ENCODE measurements at regions not wholly inside any gene's neighbourhood (a gene's known extent, or its start where the extent isn't known, plus 50 kb on each side); places are given as distances from the start of the nearest gene placed in this dataset.

- H3K9me3 ChIP-seq (ENCODE audit: control insufficient read depth, insufficient read depth, low read depth, low read length) = no peaks in the 10 kb centered on the region
- CTCF ChIA-PET = no interaction called here
- no peak for DNase-seq (ENCODE audit: low read depth, low spot score)
- TF ChIP-seq TCF7L2 (IDR thresholded peaks at IDR 0.05; ENCODE audit: low read depth, low read length) (no peak), SIN3A (IDR thresholded peaks at IDR 0.05; ENCODE audit: borderline replicate concordance, insufficient read depth, low read depth, low read length) (no peak), REST (IDR thresholded peaks at IDR 0.05; ENCODE audit: insufficient read depth in 1 of 2, low read depth in 2 of 2, low read length in 1 of 2) (no peak), CTCF (IDR thresholded peaks at IDR 0.05) (no peak), POLR2AphosphoS5 (IDR thresholded peaks at IDR 0.05; ENCODE audit: low read depth, low read length) (no peak)
- peak overlapping the region; percentile 81 for H3K27ac ChIP-seq (ENCODE audit: low read length)
- POLR2A ChIA-PET = no interaction called here
- no peak for ATAC-seq
- intact Hi-C loops (cut with micrococcal nuclease; ENCODE audit: unreplicated experiment) = no loop called here
- H3K36me3 ChIP-seq (ENCODE audit: control insufficient read depth, insufficient read depth, low read length) = no peaks in the 10 kb centered on the region
- BruUV-seq (replicated peaks) = no TSS peak
- H3K4me1 ChIP-seq (ENCODE audit: control insufficient read depth, insufficient read depth, low read length) = peaks cover 32% of the 10 kb centered on the region
- H3K4me3 ChIP-seq (ENCODE audit: low read depth in 2 of 2, low read length in 2 of 2) = no peak overlapping the region
- H3K27me3 ChIP-seq (ENCODE audit: control insufficient read depth, insufficient read depth, low read length) = no peaks in the 10 kb centered on the region
- in situ Hi-C loops (cut with HindIII; ENCODE audit: low pct_unique_long_range_greater_than_20kb, low sequenced_read_pairs) = no loop called here
These were observed 344.7 kb downstream of the CDC5L start for GRCh38 chr6:44732243-44732642.

GRCh38 chr6:44733126-44733525 is 345.6 kb downstream of the CDC5L start:
- no peaks in the 10 kb centered on the region for H3K36me3 ChIP-seq (ENCODE audit: control insufficient read depth, insufficient read depth, low read length)
- in situ Hi-C loops (cut with HindIII; ENCODE audit: low pct_unique_long_range_greater_than_20kb, low sequenced_read_pairs) (no loop called here), intact Hi-C loops (cut with micrococcal nuclease; ENCODE audit: unreplicated experiment) (no loop called here)
- ChIA-PET CTCF (no interaction called here), POLR2A (no interaction called here)
- H3K27me3 ChIP-seq (ENCODE audit: control insufficient read depth, insufficient read depth, low read length) = no peaks in the 10 kb centered on the region
- DNase-seq (ENCODE audit: low read depth, low spot score) (no peak), ATAC-seq (no peak)
- BruUV-seq (replicated peaks) = no TSS peak
- TF ChIP-seq REST (IDR thresholded peaks at IDR 0.05; ENCODE audit: insufficient read depth in 1 of 2, low read depth in 2 of 2, low read length in 1 of 2) (no peak), POLR2AphosphoS5 (IDR thresholded peaks at IDR 0.05; ENCODE audit: low read depth, low read length) (no peak), TCF7L2 (IDR thresholded peaks at IDR 0.05; ENCODE audit: low read depth, low read length) (no peak), SIN3A (IDR thresholded peaks at IDR 0.05; ENCODE audit: borderline replicate concordance, insufficient read depth, low read depth, low read length) (no peak), CTCF (IDR thresholded peaks at IDR 0.05) (no peak)
- H3K4me1 ChIP-seq (ENCODE audit: control insufficient read depth, insufficient read depth, low read length) = peaks cover 32% of the 10 kb centered on the region
- no peak overlapping the region for H3K27ac ChIP-seq (ENCODE audit: low read length)
- no peaks in the 10 kb centered on the region for H3K9me3 ChIP-seq (ENCODE audit: control insufficient read depth, insufficient read depth, low read depth, low read length)
- no peak overlapping the region for H3K4me3 ChIP-seq (ENCODE audit: low read depth in 2 of 2, low read length in 2 of 2)
